ENCODE measurements at regions not wholly inside any gene's neighbourhood (a gene's known extent, or its start where the extent isn't known, plus 50 kb on each side); places are given as distances from the start of the nearest gene placed in this dataset.

DNA sequence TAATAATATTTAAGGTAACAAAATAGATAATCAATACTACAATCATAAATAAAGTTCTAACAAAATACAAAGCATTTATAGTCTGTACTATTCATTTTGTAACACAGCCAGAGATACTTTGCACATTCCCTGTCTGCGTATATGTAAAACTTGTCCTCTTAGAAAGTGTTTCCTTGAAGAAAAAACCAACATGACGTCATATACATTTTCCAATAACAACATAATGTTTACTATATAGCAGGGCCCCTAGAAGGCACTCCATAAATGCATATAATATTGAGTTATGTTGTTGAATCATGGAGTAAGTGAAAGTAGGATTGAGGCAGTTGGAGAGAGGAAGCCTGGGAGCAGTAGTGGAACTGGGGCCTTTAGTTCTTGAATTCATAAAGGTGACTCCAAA is 371.4 kb upstream of the HTR2A start:
- Histone ChIP-seq H3K9me3 (ENCODE audit: control insufficient read depth in 2 of 2, low read length in 2 of 2) (peaks cover 0 to 1% of the 10 kb centered on the region in 2 donors), H3K27ac (ENCODE audit: low read length) (no peak overlapping the region), H3K4me1 (ENCODE audit: control insufficient read depth, insufficient read depth, low read length) (no peaks in the 10 kb centered on the region), H3K4me3 (ENCODE audit: low read length in 2 of 2) (no peak overlapping the region), H3K36me3 (ENCODE audit: control insufficient read depth in 2 of 2, insufficient read depth in 2 of 2, low read length in 2 of 2) (no peaks in the 10 kb centered on the region), H3K9ac (ENCODE audit: low read length in 2 of 2) (no peak overlapping the region), H3K27me3 (ENCODE audit: control insufficient read depth in 1 of 2, insufficient read depth in 2 of 2, low read length in 2 of 2) (no peaks in the 10 kb centered on the region)

DNA sequence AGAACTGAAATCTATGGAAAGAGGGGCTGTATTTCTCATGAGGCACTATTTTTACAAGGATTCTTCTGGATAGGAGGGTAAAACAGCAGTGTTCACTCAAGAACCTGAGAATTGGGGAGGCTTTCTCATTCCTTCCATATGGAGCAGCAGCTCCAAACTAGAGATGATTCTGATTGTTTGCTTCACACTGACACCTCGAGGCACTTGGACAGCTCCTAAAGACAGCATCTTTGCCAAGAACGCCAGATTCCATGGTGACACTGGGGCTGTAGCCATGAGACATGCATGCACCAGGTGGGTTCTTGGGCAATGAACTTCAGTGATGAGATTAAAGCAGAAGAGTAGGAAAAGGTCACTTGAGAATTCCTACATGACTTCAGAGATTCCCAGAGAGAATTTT is 361.5 kb upstream of the HTR2A start:
- Histone ChIP-seq H3K9ac (ENCODE audit: low read length in 2 of 2) (no peak overlapping the region), H3K27me3 (ENCODE audit: control insufficient read depth in 1 of 2, insufficient read depth in 2 of 2, low read length in 2 of 2) (no peaks in the 10 kb centered on the region)

GRCh38 chr13:47256618-47257017 is 359.8 kb upstream of the HTR2A start:
- H3K36me3 ChIP-seq (ENCODE audit: control insufficient read depth in 2 of 2, insufficient read depth in 2 of 2, low read length in 2 of 2): no peaks in the 10 kb centered on the region
- no peaks in the 10 kb centered on the region for H3K9me3 ChIP-seq (ENCODE audit: control insufficient read depth in 2 of 2, low read length in 2 of 2)
- no peak overlapping the region for H3K27ac ChIP-seq (ENCODE audit: low read length)
- no peaks in the 10 kb centered on the region for H3K27me3 ChIP-seq (ENCODE audit: control insufficient read depth in 1 of 2, insufficient read depth in 2 of 2, low read length in 2 of 2)
- H3K4me3 ChIP-seq (ENCODE audit: low read length in 2 of 2): no peak overlapping the region
- no peaks in the 10 kb centered on the region for H3K4me1 ChIP-seq (ENCODE audit: control insufficient read depth, insufficient read depth, low read length)
- H3K9ac ChIP-seq (ENCODE audit: low read length in 2 of 2): no peak overlapping the region

More for the DNA sequence above, 361.5 kb upstream of the HTR2A start:
- Histone ChIP-seq H3K4me1 (ENCODE audit: control insufficient read depth, insufficient read depth, low read length) (no peaks in the 10 kb centered on the region), H3K9me3 (ENCODE audit: control insufficient read depth in 2 of 2, low read length in 2 of 2) (peaks cover 0 to 5% of the 10 kb centered on the region in 2 donors), H3K36me3 (ENCODE audit: control insufficient read depth in 2 of 2, insufficient read depth in 2 of 2, low read length in 2 of 2) (no peaks in the 10 kb centered on the region), H3K27ac (ENCODE audit: low read length) (no peak overlapping the region), H3K4me3 (ENCODE audit: low read length in 2 of 2) (no peak overlapping the region)

DNA sequence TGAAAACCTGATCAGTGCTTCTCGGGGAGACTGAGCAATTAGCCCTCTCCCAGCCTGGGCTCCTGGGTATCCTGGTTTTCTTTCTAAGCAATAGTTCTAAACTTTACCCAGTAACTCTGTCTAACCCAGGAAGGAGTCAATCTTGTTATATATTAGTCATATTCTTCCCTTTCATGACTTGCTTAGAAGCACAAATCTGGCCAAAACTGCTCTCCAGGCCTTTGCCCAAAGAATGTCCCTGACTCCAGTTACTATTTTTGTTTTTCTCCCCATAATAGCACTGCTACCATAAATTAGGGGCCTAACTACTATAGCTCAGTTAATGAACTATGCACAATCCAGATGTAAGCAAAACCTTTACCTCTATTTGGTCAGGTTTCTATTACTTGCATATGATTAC is 355.8 kb upstream of the HTR2A start:
- H3K36me3 ChIP-seq (ENCODE audit: control insufficient read depth in 2 of 2, insufficient read depth in 2 of 2, low read length in 2 of 2): no peaks in the 10 kb centered on the region
- no peak overlapping the region for H3K27ac ChIP-seq (ENCODE audit: low read length)
- no peaks in the 10 kb centered on the region for H3K4me1 ChIP-seq (ENCODE audit: control insufficient read depth, insufficient read depth, low read length)
- no peaks in the 10 kb centered on the region for H3K9me3 ChIP-seq (ENCODE audit: control insufficient read depth in 2 of 2, low read length in 2 of 2)
- H3K9ac ChIP-seq (ENCODE audit: low read length in 2 of 2): no peak overlapping the region
- no peaks in the 10 kb centered on the region for H3K27me3 ChIP-seq (ENCODE audit: control insufficient read depth in 1 of 2, insufficient read depth in 2 of 2, low read length in 2 of 2)
- no peak overlapping the region for H3K4me3 ChIP-seq (ENCODE audit: low read length in 2 of 2)

DNA sequence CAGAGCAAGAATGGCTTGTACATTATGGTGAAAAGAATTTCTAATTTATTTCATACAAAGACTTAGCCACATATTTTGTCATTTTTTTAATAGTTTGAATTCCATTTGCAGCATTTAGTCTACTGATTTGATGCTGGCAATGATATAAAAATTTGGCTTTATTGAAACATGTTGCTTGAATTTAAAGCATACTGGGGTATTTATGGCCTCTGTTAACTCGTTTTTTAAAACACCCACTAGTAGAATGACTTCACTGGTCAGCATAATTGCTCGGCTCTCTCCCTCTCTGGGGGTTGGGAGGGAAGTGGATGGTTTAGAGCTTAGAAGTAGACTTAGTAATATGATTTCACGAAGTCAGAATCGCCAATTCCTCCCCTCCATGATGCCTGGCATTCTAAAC is 354.9 kb upstream of the HTR2A start:
- no peak overlapping the region for H3K27ac ChIP-seq (ENCODE audit: low read length)
- H3K4me3 ChIP-seq (ENCODE audit: low read length in 2 of 2): no peak overlapping the region
- no peaks in the 10 kb centered on the region for H3K36me3 ChIP-seq (ENCODE audit: control insufficient read depth in 2 of 2, insufficient read depth in 2 of 2, low read length in 2 of 2)
- no peaks in the 10 kb centered on the region for H3K9me3 ChIP-seq (ENCODE audit: control insufficient read depth in 2 of 2, low read length in 2 of 2)
- no peak overlapping the region for H3K9ac ChIP-seq (ENCODE audit: low read length in 2 of 2)
- H3K27me3 ChIP-seq (ENCODE audit: control insufficient read depth in 1 of 2, insufficient read depth in 2 of 2, low read length in 2 of 2): no peaks in the 10 kb centered on the region
- no peaks in the 10 kb centered on the region for H3K4me1 ChIP-seq (ENCODE audit: control insufficient read depth, insufficient read depth, low read length)

GRCh38 chr13:47250146-47250545 is 353.3 kb upstream of the HTR2A start:
- H3K36me3 ChIP-seq (ENCODE audit: control insufficient read depth in 2 of 2, insufficient read depth in 2 of 2, low read length in 2 of 2): no peaks in the 10 kb centered on the region
- peak overlapping the region in 1 of 2 donors; percentile 30 for H3K9ac ChIP-seq (ENCODE audit: low read length in 2 of 2)
- no peak overlapping the region for H3K27ac ChIP-seq (ENCODE audit: low read length)
- H3K27me3 ChIP-seq (ENCODE audit: control insufficient read depth in 1 of 2, insufficient read depth in 2 of 2, low read length in 2 of 2): no peaks in the 10 kb centered on the region
- H3K4me3 ChIP-seq (ENCODE audit: low read length in 2 of 2): peak overlapping the region; percentile 1 to 47
- no peaks in the 10 kb centered on the region for H3K9me3 ChIP-seq (ENCODE audit: control insufficient read depth in 2 of 2, low read length in 2 of 2)
- H3K4me1 ChIP-seq (ENCODE audit: control insufficient read depth, insufficient read depth, low read length): no peaks in the 10 kb centered on the region

GRCh38 chr13:47249266-47249665 is 352.4 kb upstream of the HTR2A start:
- no peaks in the 10 kb centered on the region for H3K4me1 ChIP-seq (ENCODE audit: control insufficient read depth, insufficient read depth, low read length)
- H3K9ac ChIP-seq (ENCODE audit: low read length in 2 of 2): no peak overlapping the region
- H3K36me3 ChIP-seq (ENCODE audit: control insufficient read depth in 2 of 2, insufficient read depth in 2 of 2, low read length in 2 of 2): no peaks in the 10 kb centered on the region
- H3K9me3 ChIP-seq (ENCODE audit: control insufficient read depth in 2 of 2, low read length in 2 of 2): no peaks in the 10 kb centered on the region
- no peak overlapping the region for H3K4me3 ChIP-seq (ENCODE audit: low read length in 2 of 2)
- no peaks in the 10 kb centered on the region for H3K27me3 ChIP-seq (ENCODE audit: control insufficient read depth in 1 of 2, insufficient read depth in 2 of 2, low read length in 2 of 2)
- H3K27ac ChIP-seq (ENCODE audit: low read length): no peak overlapping the region

DNA sequence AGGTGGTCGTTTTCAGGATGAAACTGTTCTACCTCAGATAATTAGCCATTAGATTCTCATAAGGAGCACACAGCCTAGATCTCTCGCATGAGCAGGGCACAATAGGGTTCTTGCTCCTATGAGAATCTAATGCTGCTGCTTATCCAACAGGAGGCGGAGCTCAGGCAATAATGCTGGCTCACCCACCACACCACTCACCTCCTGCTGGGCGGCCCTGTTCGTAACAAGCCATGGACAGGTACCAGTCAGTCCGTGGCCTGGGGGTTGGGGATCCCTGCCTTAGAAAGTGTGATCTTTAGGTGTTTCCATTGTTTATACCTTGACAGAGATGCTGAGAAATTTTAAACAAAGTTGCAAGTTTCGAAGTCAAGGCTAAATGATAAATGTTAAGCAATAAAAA is 344.6 kb upstream of the HTR2A start:
- no peak overlapping the region for H3K4me3 ChIP-seq (ENCODE audit: low read length in 2 of 2)
- H3K9ac ChIP-seq (ENCODE audit: low read length in 2 of 2): no peak overlapping the region
- H3K9me3 ChIP-seq (ENCODE audit: control insufficient read depth in 2 of 2, low read length in 2 of 2): no peaks in the 10 kb centered on the region
- H3K27me3 ChIP-seq (ENCODE audit: control insufficient read depth in 1 of 2, insufficient read depth in 2 of 2, low read length in 2 of 2): no peaks in the 10 kb centered on the region
- no peaks in the 10 kb centered on the region for H3K4me1 ChIP-seq (ENCODE audit: control insufficient read depth, insufficient read depth, low read length)
- no peak overlapping the region for H3K27ac ChIP-seq (ENCODE audit: low read length)
- no peaks in the 10 kb centered on the region for H3K36me3 ChIP-seq (ENCODE audit: control insufficient read depth in 2 of 2, insufficient read depth in 2 of 2, low read length in 2 of 2)

DNA sequence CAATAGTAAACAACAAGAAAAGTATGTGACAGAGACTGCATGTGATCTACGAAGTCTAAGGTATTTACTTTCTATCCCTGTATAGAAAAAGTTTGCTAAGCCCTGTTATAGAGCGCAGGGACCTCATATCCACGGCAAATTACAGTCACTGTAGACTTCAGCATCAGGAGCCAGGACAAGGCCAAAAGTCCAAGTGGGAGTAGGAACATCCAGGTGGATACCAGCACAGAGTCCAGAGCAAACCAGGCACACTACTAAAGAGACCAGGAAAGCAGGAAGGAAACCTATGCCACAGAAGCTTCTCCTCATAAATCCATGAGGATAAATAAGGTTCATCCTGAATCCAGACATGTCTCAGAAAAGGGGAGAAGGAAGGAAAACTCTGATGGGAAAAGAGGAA is 342.2 kb upstream of the HTR2A start:
- no peaks in the 10 kb centered on the region for H3K36me3 ChIP-seq (ENCODE audit: control insufficient read depth in 2 of 2, insufficient read depth in 2 of 2, low read length in 2 of 2)
- H3K4me3 ChIP-seq (ENCODE audit: low read length in 2 of 2): no peak overlapping the region
- no peak overlapping the region for H3K27ac ChIP-seq (ENCODE audit: low read length)
- no peaks in the 10 kb centered on the region for H3K4me1 ChIP-seq (ENCODE audit: control insufficient read depth, insufficient read depth, low read length)
- H3K27me3 ChIP-seq (ENCODE audit: control insufficient read depth in 1 of 2, insufficient read depth in 2 of 2, low read length in 2 of 2): no peaks in the 10 kb centered on the region
- H3K9me3 ChIP-seq (ENCODE audit: control insufficient read depth in 2 of 2, low read length in 2 of 2): peaks cover 0 to 3% of the 10 kb centered on the region in 2 donors
- no peak overlapping the region for H3K9ac ChIP-seq (ENCODE audit: low read length in 2 of 2)

GRCh38 chr13:47237571-47237970 is 340.7 kb upstream of the HTR2A start:
- no peak overlapping the region for H3K9ac ChIP-seq (ENCODE audit: low read length in 2 of 2)
- H3K27ac ChIP-seq (ENCODE audit: low read length): no peak overlapping the region
- peaks cover 0 to 3% of the 10 kb centered on the region in 2 donors for H3K9me3 ChIP-seq (ENCODE audit: control insufficient read depth in 2 of 2, low read length in 2 of 2)
- H3K4me1 ChIP-seq (ENCODE audit: control insufficient read depth, insufficient read depth, low read length): no peaks in the 10 kb centered on the region
- no peaks in the 10 kb centered on the region for H3K27me3 ChIP-seq (ENCODE audit: control insufficient read depth in 1 of 2, insufficient read depth in 2 of 2, low read length in 2 of 2)
- H3K4me3 ChIP-seq (ENCODE audit: low read length in 2 of 2): no peak overlapping the region
- no peaks in the 10 kb centered on the region for H3K36me3 ChIP-seq (ENCODE audit: control insufficient read depth in 2 of 2, insufficient read depth in 2 of 2, low read length in 2 of 2)

DNA sequence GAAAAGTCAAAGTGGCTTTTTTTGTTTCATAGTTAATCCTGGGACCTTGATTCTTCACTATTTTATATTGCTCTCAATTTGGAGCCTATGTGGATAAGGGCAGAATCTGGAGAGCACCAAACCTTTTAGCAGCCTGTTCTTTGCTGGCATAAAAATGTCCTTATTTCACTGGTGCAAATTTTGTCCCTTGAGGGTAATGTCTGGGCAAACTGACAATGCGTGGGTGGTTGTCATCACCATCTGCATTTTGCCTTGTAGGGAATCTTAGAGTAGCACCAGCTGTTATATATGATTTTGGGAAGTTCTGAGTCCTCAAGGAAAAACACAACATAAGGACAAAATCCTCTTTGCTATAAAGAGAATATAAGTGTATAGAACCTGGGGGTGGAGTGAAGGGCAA is 336.9 kb upstream of the HTR2A start:
- no peak overlapping the region for H3K4me3 ChIP-seq (ENCODE audit: low read length in 2 of 2)
- peaks cover 0 to 5% of the 10 kb centered on the region in 2 donors for H3K9me3 ChIP-seq (ENCODE audit: control insufficient read depth in 2 of 2, low read length in 2 of 2)
- H3K36me3 ChIP-seq (ENCODE audit: control insufficient read depth in 2 of 2, insufficient read depth in 2 of 2, low read length in 2 of 2): no peaks in the 10 kb centered on the region

More for the DNA sequence above, 336.9 kb upstream of the HTR2A start:
- Histone ChIP-seq H3K4me1 (ENCODE audit: control insufficient read depth, insufficient read depth, low read length) (no peaks in the 10 kb centered on the region), H3K27ac (ENCODE audit: low read length) (no peak overlapping the region), H3K27me3 (ENCODE audit: control insufficient read depth in 1 of 2, insufficient read depth in 2 of 2, low read length in 2 of 2) (no peaks in the 10 kb centered on the region), H3K9ac (ENCODE audit: low read length in 2 of 2) (no peak overlapping the region)
